Mesothelial cell of epicardium (in vitro differentiated cells): ENCODE measurements at regions not wholly inside any gene's neighbourhood (a gene's known extent, or its start where the extent isn't known, plus 50 kb on each side); places are given as distances from the start of the nearest gene placed in this dataset.

Source experiments
- DNase-seq, 2 experiments: peaks; one replicate each; pipeline ENCODE4 v3.0.0; 2021; ENCODE audit warnings: low spot score in 2 of 2; ENCODE audit not compliant: unreplicated experiment in 2 of 2
- H3K27ac Mint-ChIP-seq: 2 replicates; pipeline ENCODE4 v1.8.0; 2021; ENCODE audit warnings: mixed read lengths
- H3K27me3 Mint-ChIP-seq: 2 replicates; pipeline ENCODE4 v1.8.0; 2021; ENCODE audit warnings: low read depth, mixed read lengths
- H3K36me3 Mint-ChIP-seq: 2 replicates; pipeline ENCODE4 v1.8.0; 2021; ENCODE audit warnings: mixed read lengths
- H3K4me1 Mint-ChIP-seq: 2 replicates; pipeline ENCODE4 v1.8.0; 2021; ENCODE audit warnings: mixed read lengths
- H3K4me3 Mint-ChIP-seq: 2 replicates; pipeline ENCODE4 v1.8.0; 2021; ENCODE audit warnings: mild to moderate bottlenecking, moderate library complexity, mixed read lengths
- H3K9me3 Mint-ChIP-seq: 2 replicates; pipeline ENCODE4 v1.8.0; 2021; ENCODE audit warnings: mixed read lengths
- CTCF ChIP-seq: fragments of 200-600 bp; sonication (generic); IDR thresholded peaks from one replicate; pipeline ENCODE4 v1.5.0; 2021; ENCODE audit warnings: antibody characterized with exemption; ENCODE audit not compliant: unreplicated experiment

- Mint-ChIP-seq H3K4me3 (no peak overlapping the region), H3K36me3 (peaks cover 1% of the 10 kb centered on the region), H3K4me1 (no peaks in the 10 kb centered on the region), H3K27me3 (peaks cover 3% of the 10 kb centered on the region), H3K27ac (no peak overlapping the region), H3K9me3 (peaks cover 8% of the 10 kb centered on the region)
- TF ChIP-seq CTCF, result no peak
- no peak for DNase-seq
Observed at GRCh38 chr5:67827541-67827940, 388.0 kb upstream of the PIK3R1 start.

DNA sequence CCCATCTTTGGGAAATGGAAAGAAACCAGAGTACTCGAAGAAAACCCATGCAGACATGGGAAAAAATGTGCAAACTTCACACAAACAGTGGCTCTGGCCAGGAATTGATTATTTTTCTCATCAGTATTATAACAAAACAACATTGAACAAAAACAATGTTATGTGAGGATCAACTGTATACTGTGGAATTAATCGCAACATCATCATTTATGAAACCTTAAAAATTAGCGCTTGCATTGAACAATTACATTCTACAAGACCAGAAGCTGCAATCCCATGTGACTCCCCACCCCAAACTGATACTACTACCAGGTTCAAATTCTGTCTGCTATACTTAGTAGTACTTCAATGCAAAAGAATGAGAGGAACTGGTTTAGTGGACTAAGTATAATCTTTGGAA lies 390.7 kb upstream of the PIK3R1 start:
- Mint-ChIP-seq H3K27ac (no peak overlapping the region), H3K36me3 (peaks cover 1% of the 10 kb centered on the region), H3K9me3 (peaks cover 10% of the 10 kb centered on the region), H3K27me3 (peaks cover 3% of the 10 kb centered on the region), H3K4me3 (no peak overlapping the region), H3K4me1 (no peaks in the 10 kb centered on the region)
- no peak for DNase-seq
- TF ChIP-seq CTCF, result no peak

- peaks cover 10% of the 10 kb centered on the region for H3K9me3 Mint-ChIP-seq
- peak overlapping the region; percentile 61 for H3K4me3 Mint-ChIP-seq
- peaks cover under 1% of the 10 kb centered on the region for H3K27me3 Mint-ChIP-seq
- no peak for DNase-seq
- peaks cover 3% of the 10 kb centered on the region for H3K36me3 Mint-ChIP-seq
- no peak overlapping the region for H3K27ac Mint-ChIP-seq
- no peak for TF ChIP-seq CTCF
- peaks cover 2% of the 10 kb centered on the region for H3K4me1 Mint-ChIP-seq
Observed at GRCh38 chr5:67817652-67818051, 397.9 kb upstream of the PIK3R1 start.

- H3K36me3 Mint-ChIP-seq, result peaks cover 3% of the 10 kb centered on the region
- H3K27me3 Mint-ChIP-seq, result peaks cover 4% of the 10 kb centered on the region
- no peak overlapping the region for H3K27ac Mint-ChIP-seq
- peaks cover 12% of the 10 kb centered on the region for H3K9me3 Mint-ChIP-seq
- DNase-seq, result no peak
- H3K4me1 Mint-ChIP-seq, result peaks cover 2% of the 10 kb centered on the region
- no peak for TF ChIP-seq CTCF
- no peak overlapping the region for H3K4me3 Mint-ChIP-seq
Observed at GRCh38 chr5:67816456-67816855, 399.1 kb upstream of the PIK3R1 start.

GRCh38 chr5:67815455-67816391 lies 399.8 kb upstream of the PIK3R1 start:
- TF ChIP-seq CTCF, result no peak
- no peak overlapping the region for H3K27ac Mint-ChIP-seq
- peaks cover 2% of the 10 kb centered on the region for H3K4me1 Mint-ChIP-seq
- H3K4me3 Mint-ChIP-seq, result no peak overlapping the region
- peaks cover 12% of the 10 kb centered on the region for H3K9me3 Mint-ChIP-seq
- peaks cover 3% of the 10 kb centered on the region for H3K36me3 Mint-ChIP-seq
- peaks cover 4% of the 10 kb centered on the region for H3K27me3 Mint-ChIP-seq
- DNase-seq, result no peak
